ENCODE measurements at regions not wholly inside any gene's neighbourhood (a gene's known extent, or its start where the extent isn't known, plus 50 kb on each side); places are given as distances from the start of the nearest gene placed in this dataset.
"Not testable (repeated sequence)": the region's sequence is repeated elsewhere in the genome, so short reads cannot be mapped to it uniquely, and the experiment has no call there.

DNA sequence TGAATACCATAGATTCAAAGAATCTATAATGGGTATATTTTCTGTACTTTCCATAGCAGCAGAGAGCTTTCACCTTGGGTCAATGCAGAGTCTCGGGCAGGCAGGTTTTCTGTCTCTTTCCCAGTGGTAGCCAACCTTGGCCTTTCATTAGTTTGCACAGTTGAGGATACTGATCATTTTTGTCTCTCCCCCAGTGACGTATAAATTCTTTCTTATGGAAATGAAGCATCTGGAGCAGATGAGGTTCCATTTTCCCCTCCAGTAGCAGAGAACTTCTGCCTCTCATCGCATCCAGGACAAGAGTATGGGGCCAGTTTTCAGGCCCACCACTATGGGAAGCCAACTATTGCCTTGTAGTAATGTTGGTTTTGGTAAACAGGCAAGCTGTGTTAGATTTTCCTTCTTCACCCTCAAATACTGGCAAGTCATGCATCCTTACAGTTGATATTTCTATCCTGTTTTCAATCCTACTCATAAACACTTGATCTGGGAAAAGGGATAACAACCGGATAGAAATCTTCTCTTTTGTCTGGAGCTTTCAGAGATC is 845.2 kb upstream of the CDH18 start:
- Histone ChIP-seq H3K36me3 (no peaks in the 10 kb centered on the region), H3K9me3 (no peaks in the 10 kb centered on the region), H3K4me1 (ENCODE audit: insufficient read depth) (no peaks in the 10 kb centered on the region), H3K27ac (no peak overlapping the region), H3K27me3 (no peaks in the 10 kb centered on the region), H3K4me3 (no peak overlapping the region)
- 73 to 79% (median 74%) methylated on average over 4 of the region's 4 CpGs for WGBS, 3 donors
- no peak for TF ChIP-seq POLR2A (IDR thresholded peaks at IDR 0.05)
- TF ChIP-seq, protein P1, sequence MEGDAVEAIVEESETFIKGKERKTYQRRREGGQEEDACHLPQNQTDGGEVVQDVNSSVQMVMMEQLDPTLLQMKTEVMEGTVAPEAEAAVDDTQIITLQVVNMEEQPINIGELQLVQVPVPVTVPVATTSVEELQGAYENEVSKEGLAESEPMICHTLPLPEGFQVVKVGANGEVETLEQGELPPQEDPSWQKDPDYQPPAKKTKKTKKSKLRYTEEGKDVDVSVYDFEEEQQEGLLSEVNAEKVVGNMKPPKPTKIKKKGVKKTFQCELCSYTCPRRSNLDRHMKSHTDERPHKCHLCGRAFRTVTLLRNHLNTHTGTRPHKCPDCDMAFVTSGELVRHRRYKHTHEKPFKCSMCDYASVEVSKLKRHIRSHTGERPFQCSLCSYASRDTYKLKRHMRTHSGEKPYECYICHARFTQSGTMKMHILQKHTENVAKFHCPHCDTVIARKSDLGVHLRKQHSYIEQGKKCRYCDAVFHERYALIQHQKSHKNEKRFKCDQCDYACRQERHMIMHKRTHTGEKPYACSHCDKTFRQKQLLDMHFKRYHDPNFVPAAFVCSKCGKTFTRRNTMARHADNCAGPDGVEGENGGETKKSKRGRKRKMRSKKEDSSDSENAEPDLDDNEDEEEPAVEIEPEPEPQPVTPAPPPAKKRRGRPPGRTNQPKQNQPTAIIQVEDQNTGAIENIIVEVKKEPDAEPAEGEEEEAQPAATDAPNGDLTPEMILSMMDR (IDR thresholded peaks at IDR 0.05), result no peak
- TF ChIP-seq EP300 (IDR thresholded peaks at IDR 0.05), result no peak
- intact Hi-C loops (cut with DNase I), result no loop called here
- no peak for DNase-seq

DNA sequence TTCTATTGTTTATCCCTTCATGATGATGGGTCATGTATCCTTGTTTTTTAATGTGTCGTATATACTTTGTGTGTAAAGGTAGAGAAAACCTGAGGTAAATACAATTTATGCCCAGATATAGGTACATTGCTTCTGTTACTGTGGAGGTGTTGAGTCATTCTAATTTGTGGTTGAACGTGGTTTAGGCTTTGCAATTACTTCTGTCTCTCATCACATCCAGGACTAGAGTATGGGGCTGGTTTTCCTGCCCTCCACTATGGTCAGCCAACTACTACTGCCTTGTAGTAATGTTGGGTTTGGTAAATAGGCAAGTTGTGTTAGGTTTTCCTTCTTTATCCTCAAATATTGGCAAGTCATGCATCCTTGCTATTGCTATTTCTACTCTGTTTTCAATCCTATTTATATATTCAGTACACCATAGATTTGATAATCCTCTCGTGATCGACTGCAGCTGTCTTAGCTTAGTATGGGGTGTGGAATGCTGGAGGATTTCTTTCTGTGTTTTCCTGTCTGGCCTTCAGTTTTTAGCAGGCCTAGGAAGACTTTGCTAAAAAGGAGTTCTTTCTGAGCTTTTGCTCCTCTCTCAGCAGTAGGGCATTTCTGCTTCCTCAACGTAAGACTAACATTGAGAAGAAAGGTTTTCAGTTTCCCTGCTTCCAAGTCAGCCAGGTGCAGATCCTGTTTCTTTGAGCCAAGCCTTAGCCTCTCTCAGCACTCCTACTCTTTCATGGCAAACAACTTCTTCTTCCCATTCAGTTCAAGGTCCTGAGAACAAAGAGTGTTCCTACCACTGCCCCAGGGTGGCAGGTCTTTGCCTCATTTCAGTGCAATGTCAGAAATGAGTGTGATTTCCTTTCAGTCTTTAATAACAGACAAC is 844.4 kb upstream of the CDH18 start:
- 40 to 63% (median 44%) methylated on average over 5 of the region's 5 CpGs for WGBS, 3 donors
- TF ChIP-seq, protein P1 (IDR thresholded peaks at IDR 0.05), result no peak
- intact Hi-C loops (cut with DNase I), result no loop called here

DNA sequence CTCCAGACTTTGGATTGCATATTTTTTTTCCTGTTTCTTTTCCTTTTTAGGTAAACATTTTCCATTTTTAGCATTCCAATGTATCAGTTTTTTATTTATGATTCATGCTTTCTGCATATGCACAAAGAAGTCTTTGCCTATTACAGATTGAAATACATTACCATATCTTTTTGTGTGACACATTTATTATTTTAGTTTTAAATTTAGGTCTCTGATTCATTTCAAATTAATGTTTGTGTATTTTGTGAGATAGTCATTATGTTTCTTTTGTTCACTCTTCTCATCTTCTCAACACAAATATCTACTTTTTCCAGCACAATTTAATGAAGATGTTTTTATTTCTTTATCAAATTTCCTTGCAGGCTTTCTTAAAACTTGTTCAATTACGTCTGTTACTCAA is 838.0 kb upstream of the CDH18 start:
- intact Hi-C loops (cut with DNase I), result not testable (repeated sequence)

More for the DNA sequence above, 844.4 kb upstream of the CDH18 start:
- Histone ChIP-seq H3K36me3 (no peaks in the 10 kb centered on the region), H3K9me3 (no peaks in the 10 kb centered on the region), H3K4me3 (no peak overlapping the region), H3K4me1 (ENCODE audit: insufficient read depth) (no peaks in the 10 kb centered on the region), H3K27ac (no peak overlapping the region), H3K27me3 (no peaks in the 10 kb centered on the region)
- no peak for DNase-seq

DNA sequence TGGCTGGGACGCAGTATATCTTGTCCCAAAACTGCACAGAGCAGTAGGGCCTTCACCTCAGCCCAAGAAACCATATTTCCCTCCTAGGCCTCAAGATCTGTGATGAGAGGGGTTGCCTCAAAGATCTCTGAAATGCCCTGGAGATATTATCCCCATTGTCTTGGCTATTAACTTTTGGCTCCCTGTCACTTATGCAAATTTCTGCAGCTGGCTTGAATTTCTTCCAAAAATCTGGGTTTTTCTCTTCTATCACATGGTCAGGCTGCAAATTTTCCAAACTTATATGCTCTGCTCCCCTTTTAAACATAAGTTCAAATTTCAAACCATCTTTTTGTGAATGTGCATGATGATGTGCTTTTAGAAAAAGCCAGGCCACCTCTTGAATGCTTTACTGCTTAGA is 809.2 kb upstream of the CDH18 start:
- H3K9me3 ChIP-seq; H3K27ac ChIP-seq; H3K36me3 ChIP-seq; DNase-seq; intact Hi-C loops (cut with DNase I); H3K27me3 ChIP-seq; H3K4me1 ChIP-seq (ENCODE audit: insufficient read depth); H3K4me3 ChIP-seq: not testable (repeated sequence)
- WGBS, 3 donors, result 64 to 93% (median 88%) methylated on average over 1 of the region's 1 CpG

More for the DNA sequence above, 838.0 kb upstream of the CDH18 start:
- not testable (repeated sequence) for DNase-seq; H3K4me3 ChIP-seq; H3K36me3 ChIP-seq; H3K4me1 ChIP-seq (ENCODE audit: insufficient read depth); H3K27ac ChIP-seq; H3K27me3 ChIP-seq; H3K9me3 ChIP-seq
- WGBS, 3 donors, result 7 to 33% (median 17%) methylated on average over 1 of the region's 1 CpG

DNA sequence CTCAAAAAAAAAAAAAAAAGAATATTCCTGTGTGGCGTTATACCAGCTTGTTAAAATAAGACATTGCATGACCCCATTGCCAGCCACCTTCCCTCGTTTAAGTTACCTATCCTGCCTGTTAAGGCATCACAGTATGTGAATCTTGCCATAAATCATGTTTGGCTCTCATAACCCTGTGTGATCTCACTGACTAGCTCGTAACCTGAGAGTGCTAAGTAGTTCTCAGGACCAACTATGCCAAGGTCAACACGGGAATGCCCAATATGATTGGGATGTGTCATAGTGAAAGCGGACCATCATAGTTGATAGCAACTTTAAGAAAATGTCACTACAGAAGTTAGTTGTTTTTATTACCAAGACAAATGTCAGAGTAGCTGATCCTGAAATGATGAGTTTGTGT is 796.8 kb upstream of the CDH18 start:
- H3K27ac ChIP-seq; intact Hi-C loops (cut with DNase I); H3K9me3 ChIP-seq; H3K4me1 ChIP-seq (ENCODE audit: insufficient read depth); DNase-seq; H3K4me3 ChIP-seq; H3K36me3 ChIP-seq; H3K27me3 ChIP-seq: not testable (repeated sequence)
- 85 to 90% (median 88%) methylated on average over 2 to 4 of the region's 5 CpGs for WGBS, 3 donors

DNA sequence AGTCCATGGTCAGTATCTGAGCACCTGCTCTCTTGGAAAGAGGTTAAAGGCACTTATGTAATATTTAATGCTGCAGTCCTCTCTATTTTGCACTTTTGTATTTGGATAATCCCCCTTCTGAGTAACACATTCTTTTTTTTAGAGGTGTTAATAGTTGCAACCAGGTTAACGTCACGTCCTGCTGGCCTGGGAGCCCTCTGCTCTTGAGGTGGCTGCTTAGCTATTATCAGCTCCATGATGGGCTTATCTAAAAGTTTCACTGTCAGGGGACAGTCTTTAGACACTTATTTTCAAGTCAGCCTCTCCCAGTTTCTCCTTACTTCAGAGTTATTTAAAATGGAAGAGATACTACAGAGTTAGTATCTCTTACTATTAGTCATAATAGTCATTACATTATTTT is 795.5 kb upstream of the CDH18 start:
- intact Hi-C loops (cut with DNase I); H3K9me3 ChIP-seq; H3K4me3 ChIP-seq; H3K27ac ChIP-seq; H3K27me3 ChIP-seq; DNase-seq; H3K36me3 ChIP-seq; H3K4me1 ChIP-seq (ENCODE audit: insufficient read depth): not testable (repeated sequence)
- 83 to 94% (median 94%) methylated on average over 2 of the region's 2 CpGs for WGBS, 3 donors

DNA sequence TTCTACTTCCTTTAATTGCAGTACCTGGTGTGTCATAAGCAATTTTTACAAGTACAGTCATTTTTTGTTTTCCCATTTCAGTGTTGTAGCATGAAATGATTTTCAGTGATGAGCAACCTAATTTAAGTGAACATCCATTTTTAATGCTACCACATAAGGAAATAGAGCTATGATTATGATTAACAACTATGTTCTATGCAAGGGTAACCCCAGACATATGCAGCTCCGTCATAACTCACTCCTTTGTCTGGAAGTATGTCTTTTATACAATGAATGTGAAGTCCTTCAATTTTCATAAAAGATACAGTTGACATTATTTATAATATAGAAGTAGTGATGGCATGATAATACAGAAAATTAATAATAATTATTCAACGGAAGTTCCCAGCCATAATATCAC is 783.3 kb upstream of the CDH18 start:
- 83 to 91% (median 91%) methylated on average over 2 of the region's 2 CpGs for WGBS, 3 donors
- H3K36me3 ChIP-seq; H3K9me3 ChIP-seq; H3K27ac ChIP-seq; intact Hi-C loops (cut with DNase I); H3K4me1 ChIP-seq (ENCODE audit: insufficient read depth); DNase-seq; H3K27me3 ChIP-seq; H3K4me3 ChIP-seq: not testable (repeated sequence)

DNA sequence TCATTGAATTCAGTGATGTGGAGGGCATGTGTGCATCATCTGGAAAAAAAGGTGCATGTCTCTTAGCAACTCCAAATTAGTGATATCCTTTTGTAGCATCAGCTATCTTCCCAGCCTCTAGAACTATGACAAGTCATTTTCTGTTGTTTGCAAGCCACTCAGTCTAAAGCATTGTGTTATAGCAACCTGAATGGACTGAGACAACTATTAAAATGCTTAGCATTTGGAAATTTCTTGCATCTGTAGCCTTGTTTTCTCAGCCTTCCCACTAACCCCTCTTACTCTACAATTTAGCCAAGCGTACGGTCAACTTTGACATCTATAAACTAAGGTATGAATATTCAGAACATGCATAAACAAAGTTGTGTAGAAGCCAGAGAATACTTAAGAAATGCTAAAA is 777.1 kb upstream of the CDH18 start:
- H3K27ac ChIP-seq, DNase-seq: not testable (repeated sequence)
- 100% methylated on average over 2 of the region's 2 CpGs; no CpG with 5 or more reads in 2 of the 3 donors for WGBS, 3 donors

DNA sequence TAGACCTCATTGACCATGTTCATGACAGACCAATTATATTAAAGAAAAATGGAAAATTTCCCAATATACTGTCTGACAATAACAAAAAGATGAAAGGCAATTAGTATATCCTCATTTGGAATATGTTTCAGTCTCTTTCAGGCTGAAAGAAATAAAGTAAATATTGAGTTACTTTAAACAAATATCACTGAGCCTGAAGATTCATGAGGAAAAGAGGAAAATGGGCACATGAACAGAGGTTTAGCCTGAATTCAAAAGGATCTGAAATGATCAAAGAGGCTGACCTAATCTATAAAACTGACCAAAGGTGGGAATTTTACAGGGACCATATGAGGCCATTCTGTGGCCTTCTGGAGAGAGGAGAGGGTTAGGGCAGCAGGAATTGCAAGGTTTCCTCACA is 771.5 kb upstream of the CDH18 start:
- H3K27ac ChIP-seq; DNase-seq; H3K27me3 ChIP-seq; intact Hi-C loops (cut with DNase I); H3K4me3 ChIP-seq; H3K4me1 ChIP-seq (ENCODE audit: insufficient read depth); H3K9me3 ChIP-seq; H3K36me3 ChIP-seq: not testable (repeated sequence)

More for the DNA sequence above, 777.1 kb upstream of the CDH18 start:
- H3K4me1 ChIP-seq (ENCODE audit: insufficient read depth); intact Hi-C loops (cut with DNase I); H3K4me3 ChIP-seq; H3K9me3 ChIP-seq; H3K36me3 ChIP-seq; H3K27me3 ChIP-seq: not testable (repeated sequence)

DNA sequence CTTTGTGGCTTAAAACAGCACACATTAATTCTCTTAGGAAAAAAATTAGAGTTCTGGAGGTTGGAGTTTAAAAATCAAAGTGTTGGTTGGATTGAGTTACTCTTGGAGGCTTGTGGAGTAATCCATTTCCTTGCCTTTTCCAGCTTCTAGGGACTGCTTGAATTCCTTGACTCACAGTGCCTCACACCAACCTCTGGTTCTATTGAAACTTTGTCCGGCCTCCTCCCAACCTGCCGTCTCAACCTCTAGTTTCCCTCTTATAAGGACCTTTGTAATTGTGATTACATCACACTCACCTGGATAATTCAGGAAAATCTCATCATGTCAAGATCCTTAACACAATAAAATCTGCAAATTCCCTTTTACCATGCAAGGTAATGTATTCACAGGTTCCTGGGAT is 764.2 kb upstream of the CDH18 start:
- H3K9me3 ChIP-seq, H3K27ac ChIP-seq: not testable (repeated sequence)

More for the DNA sequence above, 764.2 kb upstream of the CDH18 start:
- intact Hi-C loops (cut with DNase I); H3K4me3 ChIP-seq; H3K36me3 ChIP-seq; H3K27me3 ChIP-seq; DNase-seq; H3K4me1 ChIP-seq (ENCODE audit: insufficient read depth): not testable (repeated sequence)
- 60 to 80% methylated on average over 1 of the region's 2 CpGs; no CpG with 5 or more reads in 1 of the 3 donors for WGBS, 3 donors
